HG02588 (cell line): ENCODE measurements at regions not wholly inside any gene's neighbourhood (a gene's known extent, or its start where the extent isn't known, plus 50 kb on each side); places are given as distances from the start of the nearest gene placed in this dataset.

Experiments
- ATAC-seq: cut with Tn5 transposase; IDR thresholded peaks from one replicate; pipeline ENCODE4 v1.9.1; 2021; ENCODE audit warnings: mild to moderate bottlenecking, moderate library complexity; ENCODE audit not compliant: unreplicated experiment

DNA sequence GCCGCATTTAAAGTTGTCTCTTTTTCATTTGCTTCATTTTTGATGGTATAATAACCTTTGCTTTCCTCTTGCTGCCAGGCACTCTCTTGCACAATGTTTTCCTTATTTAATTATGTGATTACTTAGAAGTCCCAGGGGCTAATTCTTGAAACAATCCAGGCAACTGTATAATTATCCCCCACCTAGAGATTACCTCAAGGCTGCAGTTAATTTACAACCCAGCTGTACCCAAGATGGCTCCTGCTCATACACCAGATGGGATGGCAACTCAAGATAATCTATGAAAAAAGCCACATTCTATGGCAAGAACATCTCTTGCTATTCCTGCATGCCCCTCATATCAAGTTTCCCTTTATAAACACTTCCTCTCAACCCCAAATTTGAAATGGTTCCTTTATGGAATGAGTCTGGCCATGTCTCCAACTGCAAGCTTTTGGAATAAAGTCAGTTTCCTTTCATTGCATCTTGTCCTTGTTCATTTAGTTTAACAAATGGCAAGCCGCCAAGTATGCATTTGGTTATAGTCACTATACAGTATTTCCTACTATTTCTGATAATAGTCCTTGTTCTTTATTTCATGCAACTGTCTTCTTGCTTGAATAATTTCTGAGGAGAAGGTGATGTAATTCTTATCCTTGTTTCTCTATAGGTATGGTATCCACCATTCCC is 1042.6 kb downstream of the PLA2G4A start:
- no peak for ATAC-seq

- no peak for ATAC-seq
Measured at GRCh38 chr1:187872550-187872949, 1043.8 kb downstream of the PLA2G4A start.

DNA sequence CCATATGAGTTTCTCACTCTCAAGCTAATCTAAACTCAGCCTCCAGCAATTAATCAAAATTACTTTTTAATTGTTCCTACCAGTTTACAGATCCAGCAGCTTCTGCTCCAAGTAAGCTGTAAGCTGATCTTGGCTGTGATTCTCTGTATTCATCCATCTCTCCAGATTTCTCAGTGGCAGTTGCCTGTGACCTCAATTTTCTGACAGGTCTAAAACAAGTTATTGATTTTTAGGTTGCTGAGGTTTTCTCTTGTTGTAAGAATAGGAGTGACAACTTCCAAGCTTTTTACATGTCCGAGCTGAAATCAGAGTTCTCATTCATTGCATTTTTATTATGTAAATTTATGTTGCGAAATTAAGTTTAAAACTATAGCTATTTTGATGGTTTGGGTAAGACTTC is 1044.4 kb downstream of the PLA2G4A start:
- ATAC-seq = no peak

DNA sequence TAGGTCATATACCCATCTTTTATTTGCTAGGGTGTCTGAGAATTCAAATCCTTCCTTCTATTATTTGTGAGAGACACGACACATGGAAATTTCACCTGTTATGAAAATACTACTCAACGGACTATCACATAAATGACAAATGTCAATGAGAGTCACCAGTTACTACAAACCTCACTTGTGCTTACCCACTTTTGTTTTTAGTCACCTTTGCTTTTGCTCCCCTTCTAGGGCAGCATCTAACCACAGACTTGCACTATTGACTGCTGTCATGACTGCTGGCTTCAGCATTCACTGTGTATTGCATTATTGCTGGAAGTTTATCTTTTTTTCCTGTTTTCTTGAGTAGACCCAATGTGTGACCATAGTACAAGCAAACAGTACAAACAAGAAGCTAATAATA is 1048.0 kb downstream of the PLA2G4A start:
- no peak for ATAC-seq

DNA sequence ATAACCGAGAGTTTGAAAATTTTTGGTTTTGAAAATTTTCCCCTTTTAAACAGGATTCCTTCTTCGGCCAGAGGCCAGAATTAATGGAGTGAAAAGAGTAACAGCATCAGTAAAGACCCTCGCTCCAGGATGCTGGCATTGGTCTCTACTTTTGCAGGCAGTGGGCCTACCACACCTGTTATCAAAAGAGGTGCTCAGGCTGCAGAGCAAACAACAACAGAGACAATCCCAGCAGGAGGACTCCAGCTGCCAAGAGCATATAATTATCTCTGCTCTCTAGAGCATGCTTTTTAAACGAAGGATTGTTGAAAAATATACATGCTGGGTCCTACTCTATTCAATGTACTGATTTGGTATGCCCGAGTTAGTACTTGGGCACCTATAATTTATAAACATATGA is 1048.5 kb downstream of the PLA2G4A start:
- ATAC-seq = no peak

DNA sequence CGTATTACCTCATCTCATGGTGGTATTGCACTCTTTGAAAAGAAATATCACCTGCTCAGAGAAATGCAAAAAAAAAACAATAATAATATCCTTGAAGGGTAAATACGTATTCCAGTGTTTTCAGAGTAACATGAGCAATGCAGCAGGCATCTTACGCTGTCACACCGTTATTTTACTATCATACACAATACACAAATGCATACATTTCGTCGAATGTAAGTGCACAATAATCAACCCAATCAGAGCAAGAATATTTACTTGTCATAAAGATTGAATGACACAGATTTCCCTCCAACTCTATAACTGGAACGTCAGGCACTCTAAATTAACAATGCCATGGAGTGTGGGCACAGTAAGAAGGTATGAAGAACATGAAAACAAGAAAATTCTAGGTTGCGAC is 1050.1 kb downstream of the PLA2G4A start:
- no peak for ATAC-seq

GRCh38 chr1:187883356-187883755 is 1054.6 kb downstream of the PLA2G4A start:
- ATAC-seq = no peak

- no peak for ATAC-seq
Measured at GRCh38 chr1:187891993-187892682, 1063.4 kb downstream of the PLA2G4A start.

GRCh38 chr1:187892683-187893039 is 1063.9 kb downstream of the PLA2G4A start:
- no peak for ATAC-seq

GRCh38 chr1:187893471-187893870 is 1064.7 kb downstream of the PLA2G4A start:
- ATAC-seq = no peak

- ATAC-seq = no peak
Measured at GRCh38 chr1:187894349-187894748, 1065.6 kb downstream of the PLA2G4A start.

DNA sequence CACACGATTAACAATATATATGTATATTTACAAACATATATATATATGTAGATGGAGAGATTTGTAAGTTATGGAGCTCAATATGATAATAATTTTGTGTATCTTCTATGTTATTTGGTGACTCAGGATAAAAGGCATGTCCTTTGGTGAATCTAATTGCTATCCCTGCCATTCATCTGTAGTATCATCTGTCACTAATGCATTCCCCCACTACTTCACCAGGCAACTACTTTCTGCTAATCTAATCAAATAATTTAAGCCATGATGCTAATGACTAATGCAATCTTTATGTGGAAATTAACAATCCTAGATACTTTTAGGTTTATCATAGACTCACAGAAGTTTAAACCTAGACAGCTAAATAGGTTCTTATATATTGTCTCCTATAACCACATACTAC is 1074.5 kb downstream of the PLA2G4A start:
- no peak for ATAC-seq

GRCh38 chr1:187909382-187909781 is 1080.6 kb downstream of the PLA2G4A start:
- ATAC-seq = no peak

DNA sequence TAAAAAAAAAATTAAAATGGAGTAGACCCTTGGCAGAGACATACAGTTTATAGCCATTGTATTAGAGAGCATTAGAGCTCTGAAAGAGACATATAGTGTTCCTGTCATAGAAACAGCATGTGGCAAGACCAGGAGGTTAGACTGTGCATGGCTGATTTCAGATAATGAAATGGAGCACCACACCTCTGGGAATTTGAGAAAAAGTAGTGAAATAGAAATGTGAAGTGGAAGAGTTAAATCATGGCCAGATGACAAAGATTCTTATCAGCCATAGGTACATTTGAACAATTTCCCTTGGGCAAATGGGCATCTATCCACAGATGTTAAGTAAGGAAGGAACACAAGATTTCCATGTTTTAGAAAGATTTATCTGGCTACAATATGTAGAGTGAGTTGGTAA is 1083.1 kb downstream of the PLA2G4A start:
- ATAC-seq = no peak

GRCh38 chr1:187920976-187921375 is 1092.2 kb downstream of the PLA2G4A start:
- ATAC-seq = no peak

DNA sequence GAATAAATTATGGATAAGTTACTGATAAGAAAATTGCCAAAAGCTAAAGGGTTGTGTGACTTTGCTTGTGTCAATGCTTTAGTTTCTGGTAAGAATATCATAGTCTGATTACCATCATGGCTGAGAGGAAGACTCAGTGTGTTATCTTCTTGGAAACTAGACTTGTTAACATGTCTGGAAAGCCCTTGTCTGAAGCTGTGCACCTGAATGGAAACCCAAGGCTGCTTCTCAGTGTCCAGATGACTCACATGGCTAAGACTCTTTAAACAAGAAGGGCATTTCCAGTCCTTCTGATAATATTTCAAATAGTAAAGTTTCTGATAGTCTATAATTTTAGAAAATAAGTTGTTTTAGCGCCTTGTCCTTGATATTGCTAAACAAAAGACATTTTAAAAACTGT is 1092.7 kb downstream of the PLA2G4A start:
- ATAC-seq = no peak

GRCh38 chr1:187922255-187922654 is 1093.5 kb downstream of the PLA2G4A start:
- ATAC-seq = no peak

DNA sequence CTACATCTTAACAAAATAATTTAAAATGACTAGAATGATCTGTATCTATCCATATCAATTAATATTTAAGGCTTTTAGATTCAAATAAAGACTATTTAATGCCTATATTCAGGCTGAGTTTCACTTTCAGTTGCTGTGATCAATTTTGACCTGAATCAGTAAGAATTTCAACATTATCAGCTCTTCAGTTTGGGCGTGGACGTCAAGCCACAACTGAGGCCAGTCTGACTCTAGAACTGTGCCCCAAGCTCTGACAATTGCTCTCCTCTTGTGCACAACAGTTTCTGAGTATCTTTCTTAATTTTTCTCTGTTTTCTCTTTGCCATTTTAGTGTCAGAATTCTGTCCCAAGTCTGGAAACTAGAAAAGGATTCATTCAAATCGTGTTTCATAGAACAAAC is 1095.5 kb downstream of the PLA2G4A start:
- ATAC-seq = no peak

DNA sequence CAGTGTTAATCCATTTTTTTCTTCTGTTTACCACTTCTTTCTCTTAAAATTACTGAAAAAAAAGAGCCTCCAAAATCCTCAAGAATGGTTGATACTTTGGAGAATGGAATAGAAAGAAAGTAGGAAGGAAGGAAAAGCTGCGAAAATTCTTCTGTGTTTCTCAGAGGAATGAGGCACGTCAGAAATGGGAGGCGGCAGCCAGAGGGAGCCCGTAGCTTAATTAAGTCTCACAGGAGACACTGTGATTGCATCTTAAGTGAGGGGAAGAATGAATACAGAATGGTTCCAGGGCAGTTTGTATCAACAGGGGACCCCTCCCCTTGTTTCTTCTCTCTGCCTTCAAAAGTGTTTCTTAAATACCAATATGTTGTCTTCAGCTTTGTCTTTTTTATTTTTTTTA is 1099.5 kb downstream of the PLA2G4A start:
- ATAC-seq = peak; percentile 83

DNA sequence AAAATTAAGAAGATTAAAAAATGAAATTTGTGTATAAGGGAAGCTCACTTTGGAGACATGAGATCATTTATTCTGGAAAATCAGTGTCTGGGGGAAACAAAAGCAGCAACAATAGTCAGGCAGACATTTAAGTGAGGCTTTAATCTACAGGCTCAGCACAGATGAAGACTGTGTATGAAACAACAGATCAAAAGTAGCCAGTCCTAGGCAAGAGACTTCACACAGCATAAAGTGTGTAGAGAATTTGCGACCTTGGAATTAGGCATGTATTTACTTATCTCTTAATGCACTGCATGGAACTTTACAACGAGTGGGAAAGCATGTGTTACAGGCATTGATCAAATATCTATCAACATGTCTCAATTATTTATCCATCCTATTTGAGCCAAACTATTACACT is 1099.9 kb downstream of the PLA2G4A start:
- no peak for ATAC-seq

DNA sequence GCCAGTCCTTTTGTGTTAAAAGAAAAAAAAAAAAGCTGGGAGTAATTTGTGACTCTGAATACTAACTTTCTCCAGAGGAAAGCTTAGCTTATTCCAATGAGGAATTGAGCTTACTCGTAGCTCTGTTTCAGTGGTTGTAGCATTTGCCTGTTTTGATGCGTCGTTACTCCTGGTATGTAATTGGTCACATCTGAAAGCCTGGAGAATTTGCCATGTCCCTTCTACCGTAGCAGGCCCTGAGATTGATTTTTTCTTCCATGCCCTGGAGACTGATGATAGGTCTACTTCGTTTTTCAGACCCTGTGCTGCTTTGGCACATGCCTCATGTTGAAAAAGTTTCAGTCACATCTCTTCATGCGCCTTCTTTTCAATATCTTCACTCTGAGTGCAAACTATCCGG is 1103.0 kb downstream of the PLA2G4A start:
- ATAC-seq = no peak

DNA sequence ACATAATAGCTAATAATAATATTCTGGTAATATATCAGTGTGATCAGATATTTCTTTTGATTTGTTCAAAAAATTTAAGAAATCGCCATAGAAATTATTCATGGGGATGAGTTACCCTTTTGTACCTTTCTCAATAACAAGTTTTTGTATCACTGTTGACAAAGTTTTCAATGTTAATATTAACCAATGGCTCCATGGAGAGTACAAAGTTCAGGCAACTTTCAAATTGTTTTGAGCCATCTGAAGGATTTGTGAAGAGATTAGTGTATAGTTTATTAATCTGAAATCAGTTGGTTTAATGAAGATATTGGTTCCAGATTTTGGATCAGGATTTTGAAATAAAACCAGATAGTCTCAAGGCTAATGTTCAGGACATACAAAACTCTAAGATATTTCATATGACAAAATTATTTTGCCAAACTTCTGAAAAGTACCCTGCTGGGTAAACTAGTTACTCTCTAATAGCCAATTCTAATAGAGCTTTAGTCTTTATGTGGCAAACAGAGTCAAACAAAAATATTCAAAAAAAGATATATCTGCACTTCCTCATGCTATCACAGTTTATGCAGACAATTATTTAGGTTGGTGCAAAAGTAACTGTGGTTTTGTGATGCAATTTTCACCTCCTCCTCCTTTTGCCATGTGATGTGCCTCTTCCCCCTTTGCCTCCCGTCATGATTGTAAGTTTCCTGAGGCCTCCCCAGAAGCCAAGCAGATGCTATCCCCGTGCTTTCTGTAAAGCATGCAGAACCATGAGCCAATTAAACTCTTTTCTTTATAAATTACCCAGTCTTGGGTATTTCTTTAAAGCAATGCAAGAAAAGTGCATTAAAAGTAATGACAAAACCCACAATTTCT is 1105.0 kb downstream of the PLA2G4A start:
- no peak for ATAC-seq
